ENCODE measurements at regions not wholly inside any gene's neighbourhood (a gene's known extent, or its start where the extent isn't known, plus 50 kb on each side); places are given as distances from the start of the nearest gene placed in this dataset.
"Not testable (repeated sequence)": the region's sequence is repeated elsewhere in the genome, so short reads cannot be mapped to it uniquely, and the experiment has no call there.

GRCh38 chr5:175337680-175338079 lies 106.3 kb downstream of the DRD1 start:
- H3K4me3 ChIP-seq (ENCODE audit: low read length) = no peak overlapping the region
- no peaks in the 10 kb centered on the region for H3K36me3 ChIP-seq (ENCODE audit: insufficient read depth, low read length)
- no peaks in the 10 kb centered on the region for H3K9me3 ChIP-seq (ENCODE audit: low read length)
- H2AFZ ChIP-seq (ENCODE audit: low read depth, low read length) = no peak overlapping the region
- H3K4me1 ChIP-seq (ENCODE audit: insufficient read depth, low read length) = no peaks in the 10 kb centered on the region
- H3K27me3 ChIP-seq (ENCODE audit: insufficient read depth, low read length) = no peaks in the 10 kb centered on the region

GRCh38 chr5:175336781-175337180 lies 107.2 kb downstream of the DRD1 start:
- Histone ChIP-seq H3K36me3 (ENCODE audit: insufficient read depth, low read length) (no peaks in the 10 kb centered on the region), H3K27me3 (ENCODE audit: insufficient read depth, low read length) (no peaks in the 10 kb centered on the region), H3K4me1 (ENCODE audit: insufficient read depth, low read length) (no peaks in the 10 kb centered on the region), H3K9me3 (ENCODE audit: low read length) (no peaks in the 10 kb centered on the region), H2AFZ (ENCODE audit: low read depth, low read length) (no peak overlapping the region), H3K4me3 (ENCODE audit: low read length) (no peak overlapping the region)

- no peaks in the 10 kb centered on the region for H3K4me1 ChIP-seq (ENCODE audit: insufficient read depth, low read length)
- no peaks in the 10 kb centered on the region for H3K36me3 ChIP-seq (ENCODE audit: insufficient read depth, low read length)
- H3K4me3 ChIP-seq (ENCODE audit: low read length) = no peak overlapping the region
- no peaks in the 10 kb centered on the region for H3K27me3 ChIP-seq (ENCODE audit: insufficient read depth, low read length)
- no peaks in the 10 kb centered on the region for H3K9me3 ChIP-seq (ENCODE audit: low read length)
- no peak overlapping the region for H2AFZ ChIP-seq (ENCODE audit: low read depth, low read length)
Measured at GRCh38 chr5:175335691-175336090, 108.3 kb downstream of the DRD1 start.

- H3K9me3 ChIP-seq (ENCODE audit: low read length); H3K4me1 ChIP-seq (ENCODE audit: insufficient read depth, low read length); H2AFZ ChIP-seq (ENCODE audit: low read depth, low read length); H3K4me3 ChIP-seq (ENCODE audit: low read length); H3K36me3 ChIP-seq (ENCODE audit: insufficient read depth, low read length); H3K27me3 ChIP-seq (ENCODE audit: insufficient read depth, low read length): not testable (repeated sequence)
Measured at GRCh38 chr5:175331173-175332036, 112.6 kb downstream of the DRD1 start.

- no peaks in the 10 kb centered on the region for H3K4me1 ChIP-seq (ENCODE audit: insufficient read depth, low read length)
- no peak overlapping the region for H2AFZ ChIP-seq (ENCODE audit: low read depth, low read length)
- H3K27me3 ChIP-seq (ENCODE audit: insufficient read depth, low read length) = no peaks in the 10 kb centered on the region
- H3K36me3 ChIP-seq (ENCODE audit: insufficient read depth, low read length) = no peaks in the 10 kb centered on the region
- no peak overlapping the region for H3K4me3 ChIP-seq (ENCODE audit: low read length)
- H3K9me3 ChIP-seq (ENCODE audit: low read length) = no peaks in the 10 kb centered on the region
Measured at GRCh38 chr5:175329976-175330375, 114.0 kb downstream of the DRD1 start.

GRCh38 chr5:175328687-175329086 lies 115.3 kb downstream of the DRD1 start:
- no peaks in the 10 kb centered on the region for H3K9me3 ChIP-seq (ENCODE audit: low read length)
- no peak overlapping the region for H2AFZ ChIP-seq (ENCODE audit: low read depth, low read length)
- H3K27me3 ChIP-seq (ENCODE audit: insufficient read depth, low read length) = no peaks in the 10 kb centered on the region
- H3K4me3 ChIP-seq (ENCODE audit: low read length) = no peak overlapping the region
- H3K4me1 ChIP-seq (ENCODE audit: insufficient read depth, low read length) = no peaks in the 10 kb centered on the region
- no peaks in the 10 kb centered on the region for H3K36me3 ChIP-seq (ENCODE audit: insufficient read depth, low read length)

- no peaks in the 10 kb centered on the region for H3K9me3 ChIP-seq (ENCODE audit: low read length)
- no peaks in the 10 kb centered on the region for H3K27me3 ChIP-seq (ENCODE audit: insufficient read depth, low read length)
- H3K4me3 ChIP-seq (ENCODE audit: low read length) = no peak overlapping the region
- H3K36me3 ChIP-seq (ENCODE audit: insufficient read depth, low read length) = no peaks in the 10 kb centered on the region
- H3K4me1 ChIP-seq (ENCODE audit: insufficient read depth, low read length) = no peaks in the 10 kb centered on the region
- no peak overlapping the region for H2AFZ ChIP-seq (ENCODE audit: low read depth, low read length)
Measured at GRCh38 chr5:175328176-175328575, 115.8 kb downstream of the DRD1 start.

GRCh38 chr5:175325681-175326080 lies 118.3 kb downstream of the DRD1 start:
- no peak overlapping the region for H2AFZ ChIP-seq (ENCODE audit: low read depth, low read length)
- H3K36me3 ChIP-seq (ENCODE audit: insufficient read depth, low read length) = no peaks in the 10 kb centered on the region
- no peak overlapping the region for H3K4me3 ChIP-seq (ENCODE audit: low read length)
- no peaks in the 10 kb centered on the region for H3K4me1 ChIP-seq (ENCODE audit: insufficient read depth, low read length)
- no peaks in the 10 kb centered on the region for H3K27me3 ChIP-seq (ENCODE audit: insufficient read depth, low read length)
- H3K9me3 ChIP-seq (ENCODE audit: low read length) = no peaks in the 10 kb centered on the region

GRCh38 chr5:175321927-175322532 lies 122.0 kb downstream of the DRD1 start:
- no peak overlapping the region for H3K4me3 ChIP-seq (ENCODE audit: low read length)
- no peak overlapping the region for H2AFZ ChIP-seq (ENCODE audit: low read depth, low read length)
- no peaks in the 10 kb centered on the region for H3K36me3 ChIP-seq (ENCODE audit: insufficient read depth, low read length)
- no peaks in the 10 kb centered on the region for H3K4me1 ChIP-seq (ENCODE audit: insufficient read depth, low read length)
- no peaks in the 10 kb centered on the region for H3K27me3 ChIP-seq (ENCODE audit: insufficient read depth, low read length)
- no peaks in the 10 kb centered on the region for H3K9me3 ChIP-seq (ENCODE audit: low read length)

- no peaks in the 10 kb centered on the region for H3K4me1 ChIP-seq (ENCODE audit: insufficient read depth, low read length)
- no peak overlapping the region for H2AFZ ChIP-seq (ENCODE audit: low read depth, low read length)
- no peaks in the 10 kb centered on the region for H3K9me3 ChIP-seq (ENCODE audit: low read length)
- H3K4me3 ChIP-seq (ENCODE audit: low read length) = no peak overlapping the region
- peaks cover 4% of the 10 kb centered on the region for H3K27me3 ChIP-seq (ENCODE audit: insufficient read depth, low read length)
- no peaks in the 10 kb centered on the region for H3K36me3 ChIP-seq (ENCODE audit: insufficient read depth, low read length)
Measured at GRCh38 chr5:175319199-175319598, 124.8 kb downstream of the DRD1 start.

GRCh38 chr5:175317872-175318271 lies 126.1 kb downstream of the DRD1 start:
- Histone ChIP-seq H3K27me3 (ENCODE audit: insufficient read depth, low read length) (peaks cover 4% of the 10 kb centered on the region), H2AFZ (ENCODE audit: low read depth, low read length) (no peak overlapping the region), H3K36me3 (ENCODE audit: insufficient read depth, low read length) (no peaks in the 10 kb centered on the region), H3K4me3 (ENCODE audit: low read length) (no peak overlapping the region), H3K9me3 (ENCODE audit: low read length) (no peaks in the 10 kb centered on the region), H3K4me1 (ENCODE audit: insufficient read depth, low read length) (no peaks in the 10 kb centered on the region)

- peaks cover 1% of the 10 kb centered on the region for H3K27me3 ChIP-seq (ENCODE audit: insufficient read depth, low read length)
- no peak overlapping the region for H2AFZ ChIP-seq (ENCODE audit: low read depth, low read length)
- H3K9me3 ChIP-seq (ENCODE audit: low read length) = no peaks in the 10 kb centered on the region
- H3K4me1 ChIP-seq (ENCODE audit: insufficient read depth, low read length) = no peaks in the 10 kb centered on the region
- H3K4me3 ChIP-seq (ENCODE audit: low read length) = no peak overlapping the region
- H3K36me3 ChIP-seq (ENCODE audit: insufficient read depth, low read length) = no peaks in the 10 kb centered on the region
Measured at GRCh38 chr5:175309218-175309810, 134.7 kb downstream of the DRD1 start.

- no peaks in the 10 kb centered on the region for H3K4me1 ChIP-seq (ENCODE audit: insufficient read depth, low read length)
- H2AFZ ChIP-seq (ENCODE audit: low read depth, low read length) = no peak overlapping the region
- H3K36me3 ChIP-seq (ENCODE audit: insufficient read depth, low read length) = no peaks in the 10 kb centered on the region
- H3K27me3 ChIP-seq (ENCODE audit: insufficient read depth, low read length) = no peaks in the 10 kb centered on the region
- no peaks in the 10 kb centered on the region for H3K9me3 ChIP-seq (ENCODE audit: low read length)
- no peak overlapping the region for H3K4me3 ChIP-seq (ENCODE audit: low read length)
Measured at GRCh38 chr5:175308701-175309100, 135.3 kb downstream of the DRD1 start.
